ENCODE measurements at regions not wholly inside any gene's neighbourhood (a gene's known extent, or its start where the extent isn't known, plus 50 kb on each side); places are given as distances from the start of the nearest gene placed in this dataset.

DNA sequence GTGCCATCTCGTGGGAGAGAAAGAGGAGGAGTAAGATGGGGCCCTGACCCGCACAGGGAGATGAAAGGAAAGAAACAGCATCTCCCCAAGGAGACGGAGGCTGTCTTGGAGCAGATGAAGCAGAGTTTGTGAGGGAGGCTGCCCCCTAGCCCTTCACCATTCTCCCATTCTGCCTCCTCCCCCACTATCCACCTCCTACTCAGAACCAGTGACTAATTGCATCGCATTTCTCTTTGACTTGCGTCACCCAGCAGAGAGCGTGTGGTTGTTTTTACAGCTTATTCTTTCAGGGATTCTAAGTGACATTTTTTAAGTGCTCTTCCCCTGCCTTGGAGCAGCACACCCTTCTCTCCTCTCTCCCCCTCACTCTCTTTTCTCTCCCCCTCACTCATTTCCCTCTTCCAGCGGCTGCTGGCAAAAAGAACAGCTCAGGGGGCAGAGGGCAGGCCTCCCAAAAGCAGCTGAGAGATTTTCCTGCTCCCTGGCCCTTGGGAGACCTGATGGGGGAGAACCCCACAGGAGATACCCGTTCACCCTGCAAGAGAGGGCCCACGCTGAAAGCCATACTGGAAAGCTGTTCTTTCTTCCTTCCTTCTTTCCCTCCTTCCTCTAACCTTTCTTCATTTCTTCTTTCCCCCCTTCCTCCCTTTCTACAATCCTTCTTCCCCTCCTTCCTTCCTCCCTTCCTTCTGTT is 91.8 kb downstream of the MRPL46 start:
- H3K4me3 ChIP-seq = no peak overlapping the region
- 31 to 43% (median 38%) methylated on average over 8 to 9 of the region's 9 CpGs for WGBS, 5 donors
- H3K4me1 ChIP-seq = no peaks in the 10 kb centered on the region
- H3K9me3 ChIP-seq = no peaks in the 10 kb centered on the region
- intact Hi-C loops (cut with DNase I; ENCODE audit: low total_unique reads) = no loop called here
- peaks cover 0 to 40% (median 0%) of the 10 kb centered on the region in 7 donors for H3K27me3 ChIP-seq (replicated peaks in 1 of 7)
- no peak for TF ChIP-seq POLR2A (IDR thresholded peaks at IDR 0.05)
- TF ChIP-seq, protein P1, sequence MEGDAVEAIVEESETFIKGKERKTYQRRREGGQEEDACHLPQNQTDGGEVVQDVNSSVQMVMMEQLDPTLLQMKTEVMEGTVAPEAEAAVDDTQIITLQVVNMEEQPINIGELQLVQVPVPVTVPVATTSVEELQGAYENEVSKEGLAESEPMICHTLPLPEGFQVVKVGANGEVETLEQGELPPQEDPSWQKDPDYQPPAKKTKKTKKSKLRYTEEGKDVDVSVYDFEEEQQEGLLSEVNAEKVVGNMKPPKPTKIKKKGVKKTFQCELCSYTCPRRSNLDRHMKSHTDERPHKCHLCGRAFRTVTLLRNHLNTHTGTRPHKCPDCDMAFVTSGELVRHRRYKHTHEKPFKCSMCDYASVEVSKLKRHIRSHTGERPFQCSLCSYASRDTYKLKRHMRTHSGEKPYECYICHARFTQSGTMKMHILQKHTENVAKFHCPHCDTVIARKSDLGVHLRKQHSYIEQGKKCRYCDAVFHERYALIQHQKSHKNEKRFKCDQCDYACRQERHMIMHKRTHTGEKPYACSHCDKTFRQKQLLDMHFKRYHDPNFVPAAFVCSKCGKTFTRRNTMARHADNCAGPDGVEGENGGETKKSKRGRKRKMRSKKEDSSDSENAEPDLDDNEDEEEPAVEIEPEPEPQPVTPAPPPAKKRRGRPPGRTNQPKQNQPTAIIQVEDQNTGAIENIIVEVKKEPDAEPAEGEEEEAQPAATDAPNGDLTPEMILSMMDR (IDR thresholded peaks at IDR 0.05 in 8 of 11, conservative IDR thresholded peaks at IDR 0.05 in 3 of 11) = no peak
- no peak for TF ChIP-seq POLR2AphosphoS5 (IDR thresholded peaks at IDR 0.05)
- no peaks in the 10 kb centered on the region for H3K36me3 ChIP-seq
- no peak for DNase-seq
- no peak overlapping the region for H3K27ac ChIP-seq

DNA sequence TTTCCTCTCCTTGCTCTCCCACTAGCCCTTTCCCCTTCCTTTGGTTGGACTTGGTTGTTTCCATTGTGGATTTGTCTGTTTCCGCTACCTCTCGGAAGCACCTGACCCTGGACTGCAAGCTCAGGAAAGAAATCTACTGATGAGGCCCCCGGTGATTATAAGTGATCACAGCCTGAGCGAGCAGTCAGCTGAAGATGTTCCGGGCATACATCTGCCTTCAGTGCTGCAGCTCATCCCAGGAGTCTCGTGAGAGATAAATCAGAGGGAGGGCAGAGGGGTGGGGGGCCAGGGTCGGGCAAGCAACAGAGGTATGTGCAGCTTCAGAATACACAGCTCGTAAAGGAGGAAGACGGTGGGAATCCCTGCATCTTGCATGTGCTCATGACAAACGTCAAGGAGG is 102.1 kb downstream of the MRPL46 start:
- H3K9me3 ChIP-seq = no peaks in the 10 kb centered on the region
- no peak overlapping the region for H3K4me3 ChIP-seq
- TF ChIP-seq, protein P1 (IDR thresholded peaks at IDR 0.05 in 8 of 11, conservative IDR thresholded peaks at IDR 0.05 in 3 of 11) = no peak
- no peaks in the 10 kb centered on the region for H3K4me1 ChIP-seq
- intact Hi-C loops (cut with DNase I; ENCODE audit: low total_unique reads) = no loop called here
- no peaks in the 10 kb centered on the region for H3K36me3 ChIP-seq
- H3K27ac ChIP-seq = no peak overlapping the region
- DNase-seq = no peak
- WGBS, 5 donors = 72 to 83% (median 74%) methylated on average over 10 of the region's 10 CpGs
- peaks cover 0 to 30% (median 0%) of the 10 kb centered on the region in 7 donors for H3K27me3 ChIP-seq (replicated peaks in 1 of 7)

GRCh38 chr15:88348579-88349230 is 92.2 kb upstream of the NTRK3 start:
- intact Hi-C loops (cut with DNase I; ENCODE audit: low total_unique reads) = no loop called here
- TF ChIP-seq POLR2A (IDR thresholded peaks at IDR 0.05) (no peak), POLR2AphosphoS5 (IDR thresholded peaks at IDR 0.05) (no peak)
- TF ChIP-seq, protein P1 (IDR thresholded peaks at IDR 0.05 in 8 of 11, conservative IDR thresholded peaks at IDR 0.05 in 3 of 11) = no peak
- no peak overlapping the region for H3K4me3 ChIP-seq
- peaks cover 0 to 18% (median 0%) of the 10 kb centered on the region in 7 donors for H3K27me3 ChIP-seq (replicated peaks in 1 of 7)
- 55 to 70% (median 57%) methylated on average over 4 of the region's 4 CpGs for WGBS, 5 donors
- DNase-seq = no peak
- no peaks in the 10 kb centered on the region for H3K4me1 ChIP-seq
- H3K9me3 ChIP-seq = peaks cover 0 to 27% (median 22%) of the 10 kb centered on the region in 8 donors
- no peaks in the 10 kb centered on the region for H3K36me3 ChIP-seq
- H3K27ac ChIP-seq = no peak overlapping the region

DNA sequence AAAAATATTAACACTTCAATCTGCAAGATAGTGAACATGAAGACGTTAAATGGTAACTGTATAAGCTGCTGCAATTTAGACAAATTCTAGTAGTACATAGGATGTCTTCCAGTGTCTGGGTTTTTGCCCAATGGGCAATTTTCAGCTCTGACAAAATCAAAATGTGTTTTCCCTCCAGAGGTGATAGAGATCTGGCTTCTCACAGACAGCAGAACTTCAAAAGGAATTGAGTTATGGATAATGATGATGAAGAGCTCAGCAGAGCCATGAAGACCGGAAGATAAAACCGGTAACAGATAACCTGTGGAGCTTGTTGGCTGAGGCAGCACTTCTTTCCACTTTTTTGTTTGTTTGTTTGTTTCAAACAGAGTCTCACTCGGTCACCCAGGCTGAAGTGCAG is 89.4 kb upstream of the NTRK3 start:
- H3K36me3 ChIP-seq = no peaks in the 10 kb centered on the region
- TF ChIP-seq POLR2A (IDR thresholded peaks at IDR 0.05) (no peak), POLR2AphosphoS5 (IDR thresholded peaks at IDR 0.05) (no peak)
- H3K27me3 ChIP-seq (replicated peaks in 1 of 7) = peaks cover 0 to 26% (median 0%) of the 10 kb centered on the region in 7 donors
- H3K4me3 ChIP-seq = no peak overlapping the region
- intact Hi-C loops (cut with DNase I; ENCODE audit: low total_unique reads) = no loop called here
- DNase-seq = no peak
- H3K9me3 ChIP-seq = no peaks in the 10 kb centered on the region
- H3K4me1 ChIP-seq = no peaks in the 10 kb centered on the region
- 65 to 82% (median 75%) methylated on average over 4 of the region's 4 CpGs for WGBS, 5 donors
- no peak overlapping the region for H3K27ac ChIP-seq
